GM18499 (cell line): ENCODE measurements at regions not wholly inside any gene's neighbourhood (a gene's known extent, or its start where the extent isn't known, plus 50 kb on each side); places are given as distances from the start of the nearest gene placed in this dataset.

Experiments used
- ATAC-seq: cut with Tn5 transposase; IDR thresholded peaks from one replicate; pipeline ENCODE4 v1.9.1; 2021; ENCODE audit warnings: moderate number of reproducible peaks; ENCODE audit not compliant: insufficient read depth, unreplicated experiment

GRCh38 chr1:24992761-24993211 is 62.7 kb upstream of the RUNX3 start:
- ATAC-seq, result no peak

- no peak for ATAC-seq
Measured at GRCh38 chr1:24992124-24992760, 62.2 kb upstream of the RUNX3 start.

DNA sequence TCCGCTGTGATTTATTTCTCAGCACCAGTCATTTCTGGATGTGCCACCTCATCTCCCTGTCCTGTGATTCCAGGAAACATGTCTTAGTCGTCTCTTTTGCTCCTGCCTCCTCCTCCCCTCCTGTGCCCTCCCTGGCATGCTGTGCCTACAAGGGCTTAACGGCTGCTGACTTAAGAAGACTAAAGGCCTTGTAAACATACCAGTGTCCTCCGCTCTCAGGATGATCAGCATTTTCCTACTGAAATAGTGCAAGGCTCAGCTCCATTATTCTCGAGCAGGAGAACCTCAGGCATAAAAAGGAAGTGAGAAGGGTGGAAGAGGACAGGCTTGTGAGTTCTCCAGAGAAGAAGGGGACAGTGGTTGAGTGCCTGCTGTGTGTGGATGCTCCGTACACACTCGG is 61.6 kb upstream of the RUNX3 start:
- no peak for ATAC-seq

DNA sequence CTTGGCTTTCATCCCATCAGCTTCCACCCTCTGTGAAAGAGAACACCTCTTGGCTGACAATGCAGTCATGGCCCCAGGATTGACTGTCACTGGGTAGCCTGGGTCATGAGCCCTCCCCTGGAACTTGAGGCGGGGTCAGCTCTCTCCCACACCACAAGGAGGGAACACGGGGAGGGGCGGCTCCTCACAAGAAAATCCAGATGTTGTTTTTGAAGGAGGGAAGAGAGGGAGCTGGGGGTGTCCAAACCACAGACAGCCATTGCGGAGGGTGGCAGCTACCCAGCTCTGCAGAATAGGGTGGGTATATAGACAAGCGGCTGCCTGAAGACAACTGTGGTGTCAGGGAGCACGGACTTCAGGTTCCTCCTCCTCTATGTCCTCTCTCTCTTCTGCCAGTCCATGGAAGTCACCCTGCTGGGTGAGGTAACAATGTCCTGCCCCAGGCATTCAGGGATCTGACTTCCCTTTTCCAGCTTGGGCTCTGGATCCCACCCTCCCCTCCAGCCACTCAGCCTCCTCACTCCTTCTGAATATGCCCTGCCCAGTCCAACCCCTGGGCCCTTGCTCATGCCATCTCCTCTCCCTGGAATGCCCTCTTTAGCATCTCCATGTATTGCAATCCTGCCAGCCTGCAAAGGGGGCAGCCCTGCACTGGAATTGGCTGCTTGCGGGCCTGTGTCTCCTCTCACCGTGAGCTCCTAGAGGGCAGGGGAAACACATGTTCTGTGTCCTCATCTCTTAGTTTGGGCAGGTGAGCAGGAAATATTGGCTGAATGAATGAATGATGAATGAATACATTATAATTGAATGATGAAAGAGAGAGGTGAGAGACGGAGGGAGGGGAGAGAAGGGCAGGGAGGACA is 60.9 kb upstream of the RUNX3 start:
- no peak for ATAC-seq

GRCh38 chr1:24990136-24990535 is 60.1 kb upstream of the RUNX3 start:
- ATAC-seq, result no peak

GRCh38 chr1:24989082-24989481 is 59.0 kb upstream of the RUNX3 start:
- no peak for ATAC-seq

GRCh38 chr1:24988558-24988912 is 58.5 kb upstream of the RUNX3 start:
- ATAC-seq, result no peak

DNA sequence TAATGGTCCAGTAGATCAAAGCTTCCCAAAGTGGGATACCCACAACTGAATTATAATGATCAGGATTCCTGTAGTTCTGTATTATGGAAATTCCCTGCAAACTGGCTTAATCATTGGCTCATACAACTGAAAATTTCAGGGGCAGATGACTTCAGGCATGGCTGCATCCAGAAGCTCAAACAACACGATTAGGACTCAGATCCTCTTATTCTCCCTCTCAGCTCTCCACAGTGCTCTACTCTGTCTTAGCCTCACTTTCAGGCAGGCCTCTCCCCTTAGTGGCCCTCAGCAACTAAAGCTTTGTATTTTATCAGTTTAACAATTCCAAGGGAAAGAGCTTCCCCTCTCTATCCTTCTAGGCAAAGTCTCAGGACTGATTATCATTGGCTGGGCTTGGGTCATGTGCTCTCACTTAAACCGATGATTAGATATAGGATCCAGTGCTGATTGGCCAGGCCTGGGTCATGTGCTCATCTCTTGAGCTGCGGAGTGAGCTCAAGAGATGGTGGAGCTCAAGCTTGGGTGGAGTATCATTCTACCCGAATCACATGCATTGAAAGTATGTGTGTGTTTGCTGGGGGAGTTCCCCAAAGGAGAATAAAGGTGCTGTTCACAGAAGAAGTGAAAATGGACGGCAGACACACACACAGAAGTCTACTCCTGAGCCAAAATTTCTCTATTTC is 57.9 kb upstream of the RUNX3 start:
- ATAC-seq, result no peak

DNA sequence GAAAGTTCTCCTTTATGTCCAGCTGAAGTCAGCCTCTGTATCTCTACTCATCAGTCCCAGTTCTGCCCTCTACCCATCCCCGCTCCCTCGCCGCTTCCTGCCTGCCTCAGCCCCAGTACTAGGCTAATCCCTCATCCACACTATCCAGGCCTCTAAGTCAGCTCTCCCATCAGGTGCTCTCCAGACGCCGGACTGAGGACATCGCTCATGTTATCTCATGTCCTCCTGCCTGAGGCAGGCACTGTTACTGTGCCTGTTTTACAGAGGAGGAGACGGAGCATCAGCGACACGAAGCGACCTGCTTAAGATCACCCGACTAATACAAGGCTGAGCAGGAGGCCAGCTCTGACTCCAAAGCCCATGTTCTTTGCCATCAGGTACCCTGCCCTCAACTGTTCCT is 57.3 kb upstream of the RUNX3 start:
- ATAC-seq, result no peak

DNA sequence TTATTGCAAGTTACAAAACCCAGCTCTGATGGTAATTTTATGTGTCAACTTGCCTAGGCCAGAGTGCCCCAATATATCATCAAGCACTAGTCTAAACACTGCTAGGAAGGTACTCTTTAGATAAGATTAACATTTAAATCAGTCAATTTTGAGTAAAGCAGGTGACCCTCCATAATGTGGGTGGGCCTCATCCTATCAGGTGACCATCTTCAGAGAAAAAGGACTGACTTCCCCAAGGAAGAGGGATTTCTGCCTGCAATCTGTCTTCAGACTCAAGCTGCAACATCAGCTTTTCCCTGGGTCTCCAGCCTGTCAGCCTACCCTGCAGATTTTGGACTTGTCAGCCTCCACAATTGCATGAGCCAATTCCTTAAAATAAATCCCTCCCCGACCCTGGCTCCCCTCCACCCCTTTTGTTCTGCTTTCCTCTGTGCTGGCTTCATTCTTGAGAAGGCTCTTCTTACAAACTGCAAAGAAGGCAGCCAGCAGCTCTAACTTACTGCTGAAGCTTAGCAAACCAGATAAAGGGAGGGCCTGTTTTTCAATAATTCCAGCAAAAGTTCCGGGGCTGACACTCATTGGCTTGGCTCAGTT is 56.4 kb upstream of the RUNX3 start:
- no peak for ATAC-seq

- no peak for ATAC-seq
Measured at GRCh38 chr1:24985737-24986136, 55.7 kb upstream of the RUNX3 start.

- ATAC-seq, result no peak
Measured at GRCh38 chr1:24984800-24985522, 54.9 kb upstream of the RUNX3 start.

DNA sequence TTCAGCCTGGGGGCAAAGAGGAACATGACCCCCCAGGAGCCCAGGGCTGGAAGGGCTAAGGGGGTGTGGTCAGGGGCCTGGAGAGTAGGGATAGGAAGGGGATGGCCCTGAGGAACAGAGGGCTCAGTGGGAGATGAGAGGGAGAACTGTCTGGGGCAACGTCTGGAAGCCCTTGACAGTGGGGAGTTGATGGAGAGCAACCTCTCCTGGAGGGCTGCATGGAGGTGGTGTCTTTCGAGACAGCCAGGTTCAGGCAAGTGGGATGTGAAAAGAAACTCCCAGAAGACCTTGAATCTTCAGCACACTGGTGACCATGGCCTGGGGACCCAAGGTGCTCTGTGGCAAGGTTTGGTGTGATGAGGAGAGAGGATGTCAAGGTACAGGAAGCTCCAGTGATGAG is 54.2 kb upstream of the RUNX3 start:
- ATAC-seq, result no peak

GRCh38 chr1:24983006-24983680 is 53.1 kb upstream of the RUNX3 start:
- no peak for ATAC-seq

GRCh38 chr1:24981631-24982005 is 51.5 kb upstream of the RUNX3 start:
- no peak for ATAC-seq

- no peak for ATAC-seq
Measured at GRCh38 chr1:24980836-24981630, 51.0 kb upstream of the RUNX3 start.
